C4-2B (cell line): ENCODE measurements at regions not wholly inside any gene's neighbourhood (a gene's known extent, or its start where the extent isn't known, plus 50 kb on each side); places are given as distances from the start of the nearest gene placed in this dataset.

ENCODE experiments used
- H3K27ac ChIP-seq: fragments of 450-650 bp; 2 replicates; pipeline ENCODE4 v1.5.1; 2017
- CTCF ChIP-seq: fragments of 450-650 bp; conservative IDR thresholded peaks from 2 replicates; pipeline ENCODE4 v1.5.1; 2017; ENCODE audit warnings: mild to moderate bottlenecking
- ZFX ChIP-seq: fragments of 450-650 bp; IDR thresholded peaks from 2 replicates; pipeline ENCODE4 v1.6.1; 2017

GRCh38 chrX:40423299-40423698 is 157.5 kb upstream of the ATP6AP2 start:
- no peak for TF ChIP-seq CTCF
- no peak for TF ChIP-seq ZFX
- H3K27ac ChIP-seq: no peak overlapping the region; the same call in 1 of the 2 replicates

- TF ChIP-seq ZFX (no peak), CTCF (no peak)
- no peak overlapping the region for H3K27ac ChIP-seq
Observed at GRCh38 chrX:40422021-40422420, 158.7 kb upstream of the ATP6AP2 start.

DNA sequence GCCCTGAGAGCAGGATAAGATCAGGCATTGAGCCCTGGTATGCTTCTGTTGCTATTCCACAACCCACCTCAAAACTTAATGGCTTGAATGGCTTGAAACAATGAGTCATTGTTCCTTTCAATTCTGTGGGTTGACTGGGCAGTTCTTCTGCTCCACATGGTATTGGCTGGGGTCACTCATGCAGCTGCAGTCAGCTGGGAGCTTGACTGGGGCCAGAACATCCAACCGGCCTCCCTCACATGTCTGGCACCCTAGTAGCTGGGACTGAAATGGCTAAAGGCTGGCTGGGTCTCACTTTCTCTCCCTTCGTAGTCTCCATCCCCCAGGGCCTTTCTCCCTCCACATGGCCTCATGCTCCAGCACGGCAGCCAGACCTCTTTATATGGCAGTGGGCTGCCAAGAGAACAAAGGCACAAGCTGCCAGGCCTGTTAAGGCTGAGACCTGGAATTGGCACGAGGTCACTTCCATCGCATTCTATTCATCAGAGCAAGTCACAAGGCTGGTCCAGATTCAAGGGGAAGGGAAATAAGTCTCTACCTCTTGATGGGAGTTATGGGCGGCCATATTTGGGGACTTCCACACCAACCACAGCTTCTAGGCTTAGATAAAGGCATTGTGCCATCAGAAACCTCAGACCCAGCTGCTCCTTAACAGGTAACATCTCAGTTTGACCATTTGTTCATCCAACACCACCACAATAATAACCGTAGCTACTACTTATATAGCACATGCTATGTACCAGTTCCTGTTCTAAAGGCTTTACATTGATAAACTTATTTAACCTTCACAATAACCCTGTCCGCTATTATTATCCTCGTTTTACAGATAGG is 159.7 kb upstream of the ATP6AP2 start:
- TF ChIP-seq ZFX: no peak
- TF ChIP-seq CTCF: no peak
- no peak overlapping the region for H3K27ac ChIP-seq

DNA sequence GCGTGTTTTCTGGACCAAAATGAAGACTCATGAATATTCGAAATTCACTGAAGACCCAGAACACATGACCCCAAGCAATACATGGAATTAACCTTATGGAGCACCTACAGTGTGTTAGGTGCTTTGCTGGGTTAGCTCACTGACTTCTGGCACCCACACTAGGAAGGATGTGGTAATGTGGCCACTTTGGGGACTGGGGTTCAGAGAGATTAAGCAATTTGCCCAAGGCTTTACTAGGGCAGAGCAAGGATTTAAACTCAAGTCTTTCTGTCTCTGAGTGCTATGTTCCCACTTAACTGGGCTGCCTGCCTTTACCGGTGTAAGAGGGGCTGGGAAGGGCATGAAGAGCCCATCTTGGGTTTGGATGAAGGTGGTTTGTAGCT is 162.0 kb upstream of the ATP6AP2 start:
- TF ChIP-seq CTCF (no peak), ZFX (no peak)
- no peak overlapping the region for H3K27ac ChIP-seq

- TF ChIP-seq ZFX (no peak), CTCF (no peak)
- H3K27ac ChIP-seq: no peak overlapping the region
Observed at GRCh38 chrX:40418146-40418812, 162.5 kb upstream of the ATP6AP2 start.

DNA sequence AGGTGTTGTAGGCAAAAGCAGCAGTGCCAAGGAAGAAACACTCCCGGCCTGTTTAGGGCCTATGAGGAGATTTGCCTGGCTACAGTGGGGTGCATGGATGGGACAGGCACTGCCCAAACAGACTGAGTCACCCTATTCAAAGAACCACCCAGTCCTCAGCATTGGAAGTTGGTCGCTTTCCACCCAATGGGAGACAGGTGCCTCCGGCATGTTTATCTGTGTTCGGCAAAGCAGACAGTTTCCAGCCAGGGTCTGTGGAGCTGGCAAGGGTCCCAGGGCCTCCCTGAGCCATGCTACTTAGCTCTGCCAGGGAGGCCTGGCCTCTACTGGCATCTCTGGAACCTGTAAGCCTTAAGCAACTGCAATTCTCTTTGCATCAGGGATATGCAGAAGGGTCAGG is 165.1 kb upstream of the ATP6AP2 start:
- no peak for TF ChIP-seq ZFX
- TF ChIP-seq CTCF: no peak
- no peak overlapping the region for H3K27ac ChIP-seq

DNA sequence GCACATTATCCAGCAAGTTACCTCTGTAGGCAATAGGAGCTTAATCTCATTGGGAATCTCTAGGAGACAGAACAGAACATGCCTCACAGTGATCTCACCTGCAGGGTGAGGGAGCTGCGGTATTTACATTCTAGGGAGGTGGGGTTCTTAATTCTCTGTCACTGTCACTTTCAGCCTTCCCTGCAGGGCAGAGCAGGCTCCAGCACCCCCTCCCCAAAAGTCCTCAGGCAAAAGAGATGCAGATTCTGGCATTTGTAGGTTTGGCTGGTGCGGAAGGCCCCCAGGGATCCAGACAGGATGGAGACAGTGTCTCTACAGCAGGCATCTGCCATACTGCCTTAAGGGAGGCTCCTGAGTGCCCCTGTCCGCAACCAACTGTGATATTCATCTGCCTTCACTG is 166.4 kb upstream of the ATP6AP2 start:
- TF ChIP-seq CTCF (no peak), ZFX (no peak)

More for the DNA sequence above, 166.4 kb upstream of the ATP6AP2 start:
- no peak overlapping the region for H3K27ac ChIP-seq
